ENCODE measurements at regions not wholly inside any gene's neighbourhood (a gene's known extent, or its start where the extent isn't known, plus 50 kb on each side); places are given as distances from the start of the nearest gene placed in this dataset.
"Not testable (repeated sequence)": the region's sequence is repeated elsewhere in the genome, so short reads cannot be mapped to it uniquely, and the experiment has no call there.

GRCh38 chr9:89681468-89681859, 76.7 kb downstream of the GADD45G start:
- not testable (repeated sequence) for H3K36me3 ChIP-seq (ENCODE audit: insufficient read depth); H2AFZ ChIP-seq; H3K27ac Mint-ChIP-seq; ATAC-seq; DNase-seq (ENCODE audit: low spot score); H3K27ac ChIP-seq (ENCODE audit: low read depth); H3K4me3 ChIP-seq; H3K79me2 ChIP-seq (replicated peaks; ENCODE audit: insufficient read depth); H3K4me3 Mint-ChIP-seq; H3K9me2 ChIP-seq (ENCODE audit: insufficient read depth); H4K20me1 ChIP-seq (replicated peaks; ENCODE audit: insufficient read depth); H3K4me2 ChIP-seq; H3K27me3 ChIP-seq (ENCODE audit: insufficient read depth)
- Mint-ChIP-seq H3K36me3 (ENCODE audit: low read depth) (peaks cover 27% of the 10 kb centered on the region), H3K4me1 (peaks cover 51% of the 10 kb centered on the region), H3K9me3 (peaks cover 36% of the 10 kb centered on the region), H3K27me3 (ENCODE audit: insufficient read depth, low read depth, poor library complexity) (peaks cover 29% of the 10 kb centered on the region)
- H3K4me1 ChIP-seq (ENCODE audit: insufficient read depth) = peaks cover 32% of the 10 kb centered on the region
- peaks cover 17% of the 10 kb centered on the region; the same call in 1 of the 2 replicates for H3F3A ChIP-seq (replicated peaks; ENCODE audit: low read depth)

GRCh38 chr9:89683626-89684025, 78.8 kb downstream of the GADD45G start:
- peaks cover 15% of the 10 kb centered on the region for H3K4me1 ChIP-seq (ENCODE audit: insufficient read depth)
- Mint-ChIP-seq H3K9me3 (peaks cover 33% of the 10 kb centered on the region), H3K36me3 (ENCODE audit: low read depth) (peaks cover 27% of the 10 kb centered on the region), H3K4me3 (no peak overlapping the region), H3K27me3 (ENCODE audit: insufficient read depth, low read depth, poor library complexity) (peaks cover 36% of the 10 kb centered on the region), H3K4me1 (peaks cover 44% of the 10 kb centered on the region), H3K27ac (no peak overlapping the region)
- H3K9me2 ChIP-seq (ENCODE audit: insufficient read depth) = no peaks in the 10 kb centered on the region
- DNase-seq (ENCODE audit: low spot score) (no peak), ATAC-seq (no peak)
- H3K27ac ChIP-seq (ENCODE audit: low read depth) = no peak overlapping the region
- no peaks in the 10 kb centered on the region for H3K36me3 ChIP-seq (ENCODE audit: insufficient read depth)
- no peaks in the 10 kb centered on the region for H3K79me2 ChIP-seq (replicated peaks; ENCODE audit: insufficient read depth)
- no peak overlapping the region for H3K4me3 ChIP-seq
- TF ChIP-seq, protein P1, sequence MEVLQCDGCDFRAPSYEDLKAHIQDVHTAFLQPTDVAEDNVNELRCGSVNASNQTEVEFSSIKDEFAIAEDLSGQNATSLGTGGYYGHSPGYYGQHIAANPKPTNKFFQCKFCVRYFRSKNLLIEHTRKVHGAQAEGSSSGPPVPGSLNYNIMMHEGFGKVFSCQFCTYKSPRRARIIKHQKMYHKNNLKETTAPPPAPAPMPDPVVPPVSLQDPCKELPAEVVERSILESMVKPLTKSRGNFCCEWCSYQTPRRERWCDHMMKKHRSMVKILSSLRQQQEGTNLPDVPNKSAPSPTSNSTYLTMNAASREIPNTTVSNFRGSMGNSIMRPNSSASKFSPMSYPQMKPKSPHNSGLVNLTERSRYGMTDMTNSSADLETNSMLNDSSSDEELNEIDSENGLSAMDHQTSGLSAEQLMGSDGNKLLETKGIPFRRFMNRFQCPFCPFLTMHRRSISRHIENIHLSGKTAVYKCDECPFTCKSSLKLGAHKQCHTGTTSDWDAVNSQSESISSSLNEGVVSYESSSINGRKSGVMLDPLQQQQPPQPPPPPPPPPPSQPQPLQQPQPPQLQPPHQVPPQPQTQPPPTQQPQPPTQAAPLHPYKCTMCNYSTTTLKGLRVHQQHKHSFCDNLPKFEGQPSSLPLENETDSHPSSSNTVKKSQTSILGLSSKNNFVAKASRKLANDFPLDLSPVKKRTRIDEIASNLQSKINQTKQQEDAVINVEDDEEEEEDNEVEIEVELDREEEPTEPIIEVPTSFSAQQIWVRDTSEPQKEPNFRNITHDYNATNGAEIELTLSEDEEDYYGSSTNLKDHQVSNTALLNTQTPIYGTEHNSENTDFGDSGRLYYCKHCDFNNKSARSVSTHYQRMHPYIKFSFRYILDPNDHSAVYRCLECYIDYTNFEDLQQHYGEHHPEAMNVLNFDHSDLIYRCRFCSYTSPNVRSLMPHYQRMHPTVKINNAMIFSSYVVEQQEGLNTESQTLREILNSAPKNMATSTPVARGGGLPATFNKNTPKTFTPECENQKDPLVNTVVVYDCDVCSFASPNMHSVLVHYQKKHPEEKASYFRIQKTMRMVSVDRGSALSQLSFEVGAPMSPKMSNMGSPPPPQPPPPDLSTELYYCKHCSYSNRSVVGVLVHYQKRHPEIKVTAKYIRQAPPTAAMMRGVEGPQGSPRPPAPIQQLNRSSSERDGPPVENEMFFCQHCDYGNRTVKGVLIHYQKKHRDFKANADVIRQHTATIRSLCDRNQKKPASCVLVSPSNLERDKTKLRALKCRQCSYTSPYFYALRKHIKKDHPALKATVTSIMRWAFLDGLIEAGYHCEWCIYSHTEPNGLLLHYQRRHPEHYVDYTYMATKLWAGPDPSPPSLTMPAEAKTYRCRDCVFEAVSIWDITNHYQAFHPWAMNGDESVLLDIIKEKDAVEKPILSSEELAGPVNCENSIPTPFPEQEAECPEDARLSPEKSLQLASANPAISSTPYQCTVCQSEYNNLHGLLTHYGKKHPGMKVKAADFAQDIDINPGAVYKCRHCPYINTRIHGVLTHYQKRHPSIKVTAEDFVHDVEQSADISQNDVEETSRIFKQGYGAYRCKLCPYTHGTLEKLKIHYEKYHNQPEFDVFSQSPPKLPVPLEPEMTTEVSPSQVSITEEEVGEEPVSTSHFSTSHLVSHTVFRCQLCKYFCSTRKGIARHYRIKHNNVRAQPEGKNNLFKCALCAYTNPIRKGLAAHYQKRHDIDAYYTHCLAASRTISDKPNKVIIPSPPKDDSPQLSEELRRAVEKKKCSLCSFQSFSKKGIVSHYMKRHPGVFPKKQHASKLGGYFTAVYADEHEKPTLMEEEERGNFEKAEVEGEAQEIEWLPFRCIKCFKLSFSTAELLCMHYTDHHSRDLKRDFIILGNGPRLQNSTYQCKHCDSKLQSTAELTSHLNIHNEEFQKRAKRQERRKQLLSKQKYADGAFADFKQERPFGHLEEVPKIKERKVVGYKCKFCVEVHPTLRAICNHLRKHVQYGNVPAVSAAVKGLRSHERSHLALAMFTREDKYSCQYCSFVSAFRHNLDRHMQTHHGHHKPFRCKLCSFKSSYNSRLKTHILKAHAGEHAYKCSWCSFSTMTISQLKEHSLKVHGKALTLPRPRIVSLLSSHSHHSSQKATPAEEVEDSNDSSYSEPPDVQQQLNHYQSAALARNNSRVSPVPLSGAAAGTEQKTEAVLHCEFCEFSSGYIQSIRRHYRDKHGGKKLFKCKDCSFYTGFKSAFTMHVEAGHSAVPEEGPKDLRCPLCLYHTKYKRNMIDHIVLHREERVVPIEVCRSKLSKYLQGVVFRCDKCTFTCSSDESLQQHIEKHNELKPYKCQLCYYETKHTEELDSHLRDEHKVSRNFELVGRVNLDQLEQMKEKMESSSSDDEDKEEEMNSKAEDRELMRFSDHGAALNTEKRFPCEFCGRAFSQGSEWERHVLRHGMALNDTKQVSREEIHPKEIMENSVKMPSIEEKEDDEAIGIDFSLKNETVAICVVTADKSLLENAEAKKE (CRISPR knock-in tag; IDR thresholded peaks at IDR 0.05) = no peak
- TF ChIP-seq NANOG (IDR thresholded peaks at IDR 0.05; ENCODE audit: borderline replicate concordance) (no peak), JUNB (IDR thresholded peaks at IDR 0.05; ENCODE audit: unreplicated experiment) (no peak), POLR2AphosphoS5 (IDR thresholded peaks at IDR 0.05; ENCODE audit: low read depth) (no peak), ZNF331 (CRISPR knock-in tag; IDR thresholded peaks at IDR 0.05; ENCODE audit: low read depth) (no peak), ZNF114 (CRISPR knock-in tag; IDR thresholded peaks at IDR 0.05) (no peak), STAT1 (IDR thresholded peaks at IDR 0.05; ENCODE audit: unreplicated experiment) (no peak), CREB1 (CRISPR knock-in tag; IDR thresholded peaks at IDR 0.05; ENCODE audit: low read depth) (no peak), EZH2 (IDR thresholded peaks at IDR 0.05; ENCODE audit: low read depth, unreplicated experiment) (no peak), REST (IDR thresholded peaks at IDR 0.05; ENCODE audit: unreplicated experiment) (no peak)
- TF ChIP-seq, protein P2, sequence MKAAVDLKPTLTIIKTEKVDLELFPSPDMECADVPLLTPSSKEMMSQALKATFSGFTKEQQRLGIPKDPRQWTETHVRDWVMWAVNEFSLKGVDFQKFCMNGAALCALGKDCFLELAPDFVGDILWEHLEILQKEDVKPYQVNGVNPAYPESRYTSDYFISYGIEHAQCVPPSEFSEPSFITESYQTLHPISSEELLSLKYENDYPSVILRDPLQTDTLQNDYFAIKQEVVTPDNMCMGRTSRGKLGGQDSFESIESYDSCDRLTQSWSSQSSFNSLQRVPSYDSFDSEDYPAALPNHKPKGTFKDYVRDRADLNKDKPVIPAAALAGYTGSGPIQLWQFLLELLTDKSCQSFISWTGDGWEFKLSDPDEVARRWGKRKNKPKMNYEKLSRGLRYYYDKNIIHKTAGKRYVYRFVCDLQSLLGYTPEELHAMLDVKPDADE (IDR thresholded peaks at IDR 0.05) = no peak
- H4K20me1 ChIP-seq (replicated peaks; ENCODE audit: insufficient read depth) = no peaks in the 10 kb centered on the region
- H3F3A ChIP-seq (replicated peaks; ENCODE audit: low read depth) = peaks cover 7% of the 10 kb centered on the region; the same call in 1 of the 2 replicates
- no peaks in the 10 kb centered on the region for H3K27me3 ChIP-seq (ENCODE audit: insufficient read depth)
- no peak overlapping the region for H3K4me2 ChIP-seq
- no peak overlapping the region for H2AFZ ChIP-seq

Measured in GM23338 (cell line).